ENCODE measurements at regions not wholly inside any gene's neighbourhood (a gene's known extent, or its start where the extent isn't known, plus 50 kb on each side); places are given as distances from the start of the nearest gene placed in this dataset.

DNA sequence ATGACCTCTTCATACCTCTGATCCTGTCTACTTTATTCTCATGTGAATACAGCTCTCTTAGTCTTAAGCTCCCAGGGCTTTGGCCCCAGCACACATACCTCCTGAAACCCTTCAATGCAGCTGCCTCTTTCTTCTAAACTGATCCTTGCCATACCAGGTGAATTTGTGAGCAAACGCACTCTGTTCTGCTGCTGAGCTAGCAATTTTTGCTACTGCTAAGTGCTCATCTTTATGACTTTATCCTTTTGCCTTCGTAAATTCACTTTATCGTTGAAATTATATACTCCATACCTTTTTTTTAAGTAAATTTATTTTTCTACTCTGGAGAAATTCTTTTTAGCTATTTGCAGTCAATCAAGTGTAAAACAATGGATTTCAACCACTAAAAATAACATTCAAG, 287.7 kb downstream of the CMPK2 start:
- Histone ChIP-seq H3K9me3 (ENCODE audit: low read length) (no peaks in the 10 kb centered on the region), H3K27ac (ENCODE audit: low read length) (peak overlapping the region; percentile 35), H3K36me3 (ENCODE audit: insufficient read depth, low read length) (no peaks in the 10 kb centered on the region), H3K79me2 (replicated peaks; ENCODE audit: insufficient read depth, low read length) (no peaks in the 10 kb centered on the region), H3K4me2 (ENCODE audit: low read length) (no peak overlapping the region), H3F3A (ENCODE audit: insufficient read depth, low read length, poor library complexity, severe bottlenecking) (peaks cover 3% of the 10 kb centered on the region), H3K9me2 (ENCODE audit: insufficient read depth, low read length) (no peaks in the 10 kb centered on the region), H2AFZ (ENCODE audit: low read depth, low read length) (no peak overlapping the region), H3K9ac (ENCODE audit: low read length) (no peak overlapping the region), H4K20me1 (ENCODE audit: insufficient read depth) (no peaks in the 10 kb centered on the region), H3K27me3 (ENCODE audit: insufficient read depth, low read depth, low read length) (no peaks in the 10 kb centered on the region), H3K4me3 (ENCODE audit: low read length) (no peak overlapping the region)
- TF ChIP-seq RAD21 (conservative IDR thresholded peaks at IDR 0.05): no peak
- TF ChIP-seq EZH2 (IDR thresholded peaks at IDR 0.05; ENCODE audit: borderline replicate concordance, insufficient read depth, low read length, poor library complexity, severe bottlenecking): no peak
- no peak for TF ChIP-seq MXI1 (conservative IDR thresholded peaks at IDR 0.05; ENCODE audit: poor library complexity, severe bottlenecking)
- no peak for TF ChIP-seq SMC3 (conservative IDR thresholded peaks at IDR 0.05; ENCODE audit: poor library complexity)
- no peak for TF ChIP-seq TAF1 (IDR thresholded peaks at IDR 0.05; ENCODE audit: low read depth)
- TF ChIP-seq EP300 (conservative IDR thresholded peaks at IDR 0.05; ENCODE audit: poor library complexity, severe bottlenecking): no peak
- no peak for TF ChIP-seq CTCF (IDR thresholded peaks at IDR 0.05; ENCODE audit: poor library complexity, severe bottlenecking)
- no peak for TF ChIP-seq POLR2AphosphoS5 (IDR thresholded peaks at IDR 0.05)
- TF ChIP-seq REST (IDR thresholded peaks at IDR 0.05; ENCODE audit: borderline replicate concordance): no peak

GRCh38 chr2:6578416-6578815, 287.3 kb downstream of the CMPK2 start:
- H3K27me3 ChIP-seq (ENCODE audit: insufficient read depth, low read depth, low read length): no peaks in the 10 kb centered on the region
- H3K79me2 ChIP-seq (replicated peaks; ENCODE audit: insufficient read depth, low read length): no peaks in the 10 kb centered on the region
- peaks cover 3% of the 10 kb centered on the region for H3F3A ChIP-seq (ENCODE audit: insufficient read depth, low read length, poor library complexity, severe bottlenecking)
- no peak overlapping the region for H2AFZ ChIP-seq (ENCODE audit: low read depth, low read length)
- no peaks in the 10 kb centered on the region for H3K9me3 ChIP-seq (ENCODE audit: low read length)
- no peaks in the 10 kb centered on the region for H3K9me2 ChIP-seq (ENCODE audit: insufficient read depth, low read length)
- no peak overlapping the region for H3K4me3 ChIP-seq (ENCODE audit: low read length)
- H3K9ac ChIP-seq (ENCODE audit: low read length): no peak overlapping the region
- H3K27ac ChIP-seq (ENCODE audit: low read length): peak overlapping the region; percentile 35
- H4K20me1 ChIP-seq (ENCODE audit: insufficient read depth): no peaks in the 10 kb centered on the region
- TF ChIP-seq CTCF (IDR thresholded peaks at IDR 0.05; ENCODE audit: poor library complexity, severe bottlenecking) (no peak), POLR2AphosphoS5 (IDR thresholded peaks at IDR 0.05) (no peak), TAF1 (IDR thresholded peaks at IDR 0.05; ENCODE audit: low read depth) (no peak), MXI1 (conservative IDR thresholded peaks at IDR 0.05; ENCODE audit: poor library complexity, severe bottlenecking) (no peak), SMC3 (conservative IDR thresholded peaks at IDR 0.05; ENCODE audit: poor library complexity) (no peak), EZH2 (IDR thresholded peaks at IDR 0.05; ENCODE audit: borderline replicate concordance, insufficient read depth, low read length, poor library complexity, severe bottlenecking) (no peak), REST (IDR thresholded peaks at IDR 0.05; ENCODE audit: borderline replicate concordance) (no peak), RAD21 (conservative IDR thresholded peaks at IDR 0.05) (no peak), EP300 (conservative IDR thresholded peaks at IDR 0.05; ENCODE audit: poor library complexity, severe bottlenecking) (no peak)
- H3K4me2 ChIP-seq (ENCODE audit: low read length): no peak overlapping the region
- H3K36me3 ChIP-seq (ENCODE audit: insufficient read depth, low read length): no peaks in the 10 kb centered on the region

Measured in neural cell (in vitro differentiated cells).